Adrenal gland (tissue), 9 donors: ENCODE measurements at regions not wholly inside any gene's neighbourhood (a gene's known extent, or its start where the extent isn't known, plus 50 kb on each side); places are given as distances from the start of the nearest gene placed in this dataset.

ENCODE experiments used
- DNase-seq, 7 donors: peaks; one replicate each; pipeline ENCODE4 v3.0.0-alpha.2; 2019 to 2020
- H3K27ac ChIP-seq, 5 donors: fragments of 200-600 bp; sonication (generic) in 4 of 5; 1 replicate in 3 of 5; 2 replicates in 2 of 5; pipeline versions ENCODE4 v1.5.1 to v1.8.0; 2016 to 2020; ENCODE audit warnings: mild to moderate bottlenecking in 1 of 5
- H3K27me3 ChIP-seq: fragments of 200-600 bp; 2 replicates; pipeline ENCODE4 v1.8.0; 2021
- H3K36me3 ChIP-seq, 2 donors: fragments of 200-600 bp; replicated peaks in 1 of 2; 1 replicate in 1 of 2; 2 replicates in 1 of 2; pipeline versions ENCODE4 v1.5.1 to v1.8.0; 2018 to 2022
- H3K4me1 ChIP-seq, 2 donors: fragments of 200-600 bp; replicated peaks in 1 of 2; 1 replicate in 1 of 2; 2 replicates in 1 of 2; pipeline versions ENCODE4 v1.5.1 to v1.8.0; 2018 to 2021
- H3K4me3 ChIP-seq, 4 donors: fragments of 200-600 bp; sonication (generic) in 3 of 4; one replicate each; pipeline ENCODE4 v1.5.1; 2016 to 2018
- H3K9me3 ChIP-seq, 3 donors: fragments of 200-600 bp; sonication (generic) in 1 of 3; replicated peaks in 1 of 3; 1 replicate in 2 of 3; 2 replicates in 1 of 3; pipeline versions ENCODE4 v1.5.1 to v1.8.0; 2016 to 2021
- POLR2A ChIP-seq, 2 donors: fragments of 450-650 bp; IDR thresholded peaks; one replicate each; pipeline ENCODE4 v1.6.1; 2017; ENCODE audit warnings: antibody characterized with exemption in 2 of 2, mild to moderate bottlenecking in 2 of 2, moderate library complexity in 1 of 2
- whole genome bisulfite sequencing, 4 donors: extraction: QIAGEN DNeasy Blood & Tissue Kit in 2 of 4; methylation state at CpG; one replicate each; pipeline versions ENCODE4 v1.1.5 to v1.1.7; 2013 to 2017; 5-methylcytosine and 5-hydroxymethylcytosine counted together
- intact Hi-C, 2 donors: fragments of 100-400 bp; cut with DNase I; formaldehyde crosslinking; loops; one replicate each; pipeline versions ENCODE4 v1.14.1 to v1.15.0; 2022 to 2023
- TF ChIP-seq, protein P1 (sequence below), 6 experiments: fragments of 450-650 bp in 4 of 6; fragments of 200-600 bp in 2 of 6; sonication (generic) in 1 of 6; IDR thresholded peaks; 1 replicate in 5 of 6; 2 replicates in 1 of 6; pipeline versions ENCODE4 v1.5.1 to v1.8.0; 2016 to 2021; ENCODE audit warnings: antibody characterized with exemption in 6 of 6, mild to moderate bottlenecking in 2 of 6, moderate library complexity in 1 of 6
- donor health status: healthy with polysubstance abuse.
- donor health status: Bipolar disorder and iron deficiency.
- donor health status: DM: yes; HTN: yes; CAD: no.
- donor health status: DM: no; HTN: no; CAD: no.
- donor health status: DM: no; HTN: no; CAD: no.

DNA sequence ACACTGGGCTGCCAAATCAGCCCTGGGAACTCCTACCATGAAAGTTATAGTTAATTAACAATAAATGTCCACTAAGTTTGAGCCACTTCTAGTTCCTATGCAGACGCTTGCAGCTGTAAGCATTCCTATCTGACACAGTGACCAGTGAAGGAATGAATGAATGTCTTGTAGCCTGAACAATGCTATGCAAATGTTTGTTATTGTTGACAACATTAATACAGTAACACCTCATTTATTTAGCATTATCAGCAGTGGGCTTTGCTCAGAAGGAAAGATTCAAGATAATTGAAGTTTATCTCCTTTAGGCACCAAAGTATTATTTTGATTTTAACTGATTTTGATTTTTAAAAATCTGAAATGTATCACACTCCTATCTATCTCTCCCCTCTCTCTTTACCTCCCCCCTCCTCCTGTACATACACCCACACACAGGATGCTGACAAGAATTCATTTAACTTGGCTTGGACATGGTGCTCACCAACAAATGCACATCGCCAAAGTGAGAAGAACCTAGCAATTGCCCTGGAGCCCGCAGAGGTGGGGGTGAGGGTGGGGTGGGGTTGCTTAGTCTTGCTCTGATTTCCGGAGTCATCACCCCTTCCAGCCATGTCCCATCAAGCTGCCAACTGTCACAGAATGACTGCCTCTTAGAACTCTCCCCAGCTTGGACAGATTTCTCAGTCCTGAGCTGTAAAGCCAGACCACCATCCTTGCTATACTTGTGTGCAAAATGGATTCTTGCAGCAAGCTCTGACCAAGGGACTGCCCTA lies 215.3 kb upstream of the CSF3R start:
- Histone ChIP-seq H3K4me1 (no peaks in the 10 kb centered on the region), H3K27ac (no peak overlapping the region), H3K27me3 (no peaks in the 10 kb centered on the region), H3K4me3 (no peak overlapping the region), H3K36me3 (no peaks in the 10 kb centered on the region), H3K9me3 (no peaks in the 10 kb centered on the region)
- no peak for DNase-seq
- TF ChIP-seq POLR2A (IDR thresholded peaks at IDR 0.05), result no peak
- TF ChIP-seq, protein P1, sequence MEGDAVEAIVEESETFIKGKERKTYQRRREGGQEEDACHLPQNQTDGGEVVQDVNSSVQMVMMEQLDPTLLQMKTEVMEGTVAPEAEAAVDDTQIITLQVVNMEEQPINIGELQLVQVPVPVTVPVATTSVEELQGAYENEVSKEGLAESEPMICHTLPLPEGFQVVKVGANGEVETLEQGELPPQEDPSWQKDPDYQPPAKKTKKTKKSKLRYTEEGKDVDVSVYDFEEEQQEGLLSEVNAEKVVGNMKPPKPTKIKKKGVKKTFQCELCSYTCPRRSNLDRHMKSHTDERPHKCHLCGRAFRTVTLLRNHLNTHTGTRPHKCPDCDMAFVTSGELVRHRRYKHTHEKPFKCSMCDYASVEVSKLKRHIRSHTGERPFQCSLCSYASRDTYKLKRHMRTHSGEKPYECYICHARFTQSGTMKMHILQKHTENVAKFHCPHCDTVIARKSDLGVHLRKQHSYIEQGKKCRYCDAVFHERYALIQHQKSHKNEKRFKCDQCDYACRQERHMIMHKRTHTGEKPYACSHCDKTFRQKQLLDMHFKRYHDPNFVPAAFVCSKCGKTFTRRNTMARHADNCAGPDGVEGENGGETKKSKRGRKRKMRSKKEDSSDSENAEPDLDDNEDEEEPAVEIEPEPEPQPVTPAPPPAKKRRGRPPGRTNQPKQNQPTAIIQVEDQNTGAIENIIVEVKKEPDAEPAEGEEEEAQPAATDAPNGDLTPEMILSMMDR (IDR thresholded peaks at IDR 0.05), result no peak
- intact Hi-C loops, result no loop called here
- WGBS, 4 donors, result 52 to 66% (median 63%) methylated on average over 4 of the region's 4 CpGs

DNA sequence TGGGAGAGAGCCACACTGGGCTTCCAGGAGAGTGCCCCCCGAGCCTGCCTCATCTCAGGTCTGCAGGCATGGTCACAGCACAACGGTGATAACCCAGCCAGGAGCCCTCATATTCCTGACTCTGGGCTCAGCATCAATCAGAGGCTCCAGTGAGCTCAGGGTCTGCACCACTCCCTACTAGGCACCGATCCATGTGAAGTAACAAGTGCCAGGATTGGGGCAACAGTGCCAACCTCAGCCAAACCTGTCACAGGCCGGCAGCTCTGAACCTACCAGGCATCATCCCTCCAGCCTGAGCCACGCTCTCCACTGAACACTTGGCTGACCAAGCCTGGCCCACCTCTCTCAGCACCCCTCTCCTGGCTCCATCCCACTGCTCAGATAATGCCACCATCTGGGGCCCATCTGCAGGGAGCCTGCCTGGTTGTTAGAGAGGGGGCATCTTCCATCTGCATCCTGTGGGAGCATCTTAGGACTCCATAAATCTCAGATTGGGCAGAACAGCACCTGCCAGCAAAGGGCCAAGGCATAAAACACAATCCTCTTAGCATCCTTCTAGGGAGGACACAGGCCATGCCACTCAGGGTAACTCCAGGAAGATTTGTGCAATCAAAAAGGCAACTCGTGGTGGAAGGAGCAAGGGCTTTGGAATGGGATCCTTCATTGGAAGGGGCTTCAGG lies 213.7 kb upstream of the CSF3R start:
- no peak for DNase-seq
- TF ChIP-seq, protein P1 (IDR thresholded peaks at IDR 0.05), result no peak
- TF ChIP-seq POLR2A (IDR thresholded peaks at IDR 0.05), result no peak
- no peak overlapping the region for H3K4me3 ChIP-seq
- H3K27me3 ChIP-seq, result no peaks in the 10 kb centered on the region
- H3K4me1 ChIP-seq, result no peaks in the 10 kb centered on the region
- H3K9me3 ChIP-seq, result no peaks in the 10 kb centered on the region
- whole genome bisulfite sequencing, 4 donors, result 40 to 71% (median 62%) methylated on average over 1 to 6 of the region's 6 CpGs
- H3K36me3 ChIP-seq, result no peaks in the 10 kb centered on the region
- no peak overlapping the region for H3K27ac ChIP-seq
- intact Hi-C loops, result no loop called here

DNA sequence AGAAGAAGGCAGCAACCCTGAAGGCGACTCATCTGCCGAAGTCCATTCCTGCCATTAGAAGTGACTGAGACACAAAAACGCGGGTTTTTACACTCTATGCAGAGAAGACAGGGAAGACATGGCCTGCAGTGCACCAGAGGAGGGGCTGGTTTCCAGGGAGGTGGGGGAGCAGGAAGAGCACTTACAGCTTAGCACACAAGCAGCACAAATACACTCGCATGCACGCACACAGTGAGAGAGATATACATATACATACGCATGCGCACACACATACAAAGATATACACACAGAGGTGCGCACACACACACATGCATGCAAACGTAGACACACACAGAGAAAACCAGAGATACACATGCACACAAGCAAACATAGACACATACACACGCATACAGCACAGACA lies 210.9 kb upstream of the CSF3R start:
- DNase-seq, result no peak
- no peak overlapping the region for H3K4me3 ChIP-seq
- intact Hi-C loops, result no loop called here
- TF ChIP-seq, protein P1 (IDR thresholded peaks at IDR 0.05), result no peak
- TF ChIP-seq POLR2A (IDR thresholded peaks at IDR 0.05), result no peak
- no peaks in the 10 kb centered on the region for H3K36me3 ChIP-seq
- 71 to 77% (median 74%) methylated on average over 11 of the region's 11 CpGs for WGBS, 4 donors
- H3K4me1 ChIP-seq, result no peaks in the 10 kb centered on the region
- H3K9me3 ChIP-seq, result no peaks in the 10 kb centered on the region
- no peaks in the 10 kb centered on the region for H3K27me3 ChIP-seq
- no peak overlapping the region for H3K27ac ChIP-seq

DNA sequence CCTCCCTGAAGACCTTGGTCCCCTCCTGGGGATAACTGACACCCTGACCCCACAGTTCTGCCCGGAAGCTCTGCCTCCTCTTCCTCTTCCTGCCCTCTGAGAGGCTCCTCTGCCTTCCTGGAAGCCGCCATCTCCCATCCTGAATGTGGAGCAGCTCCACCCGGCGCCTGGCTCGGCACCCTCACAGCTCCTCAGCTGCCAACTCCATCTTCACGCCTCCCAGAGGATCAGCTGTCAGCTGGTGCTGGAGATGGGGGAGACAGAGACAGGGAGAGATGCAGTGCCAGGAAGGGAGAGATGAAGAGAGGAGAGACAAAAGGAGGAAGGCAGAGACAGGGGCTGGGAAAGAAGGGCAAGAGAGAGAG lies 210.4 kb upstream of the CSF3R start:
- DNase-seq, result no peak
- no peaks in the 10 kb centered on the region for H3K4me1 ChIP-seq
- intact Hi-C loops, result no loop called here
- no peak overlapping the region for H3K4me3 ChIP-seq
- no peak for TF ChIP-seq POLR2A (IDR thresholded peaks at IDR 0.05)
- TF ChIP-seq, protein P1 (IDR thresholded peaks at IDR 0.05), result no peak
- H3K27ac ChIP-seq, result no peak overlapping the region
- H3K27me3 ChIP-seq, result no peaks in the 10 kb centered on the region
- no peaks in the 10 kb centered on the region for H3K9me3 ChIP-seq
- WGBS, 4 donors, result 29 to 40% (median 37%) methylated on average over 6 of the region's 6 CpGs
- no peaks in the 10 kb centered on the region for H3K36me3 ChIP-seq
